Neuronal stem cell (in vitro differentiated cells): ENCODE measurements at regions not wholly inside any gene's neighbourhood (a gene's known extent, or its start where the extent isn't known, plus 50 kb on each side); places are given as distances from the start of the nearest gene placed in this dataset.
A peak's percentile ranks its signal among the peaks of the same experiment; 100 is the strongest.

Experiments
- DNase-seq: peaks from one replicate; pipeline ENCODE4 v3.0.0-alpha.2; 2013; ENCODE audit warnings: low spot score
- H2AFZ ChIP-seq: one replicate; pipeline ENCODE4 v1.6.1; 2013; ENCODE audit warnings: mild to moderate bottlenecking, low read length, inconsistent platforms
- H2AK5ac ChIP-seq: 2 replicates; pipeline ENCODE4 v1.6.1; 2013; ENCODE audit warnings: low read depth, mild to moderate bottlenecking, inconsistent platforms, low read length, moderate library complexity, mixed read lengths
- H2BK120ac ChIP-seq: 2 replicates; pipeline ENCODE4 v1.6.1; 2013; ENCODE audit warnings: low read depth, mild to moderate bottlenecking, inconsistent platforms, low read length, moderate library complexity, mixed read lengths
- H2BK12ac ChIP-seq: one replicate; pipeline ENCODE4 v1.6.1; 2013; ENCODE audit warnings: low read length, inconsistent platforms
- H2BK15ac ChIP-seq: 2 replicates; pipeline ENCODE4 v1.6.1; 2013; ENCODE audit warnings: mild to moderate bottlenecking, low read length, inconsistent platforms, mixed read lengths
- H2BK5ac ChIP-seq: one replicate; pipeline ENCODE4 v1.6.1; 2013; ENCODE audit warnings: inconsistent platforms, mild to moderate bottlenecking, low read length, moderate library complexity
- H3K14ac ChIP-seq: one replicate; pipeline ENCODE4 v1.6.1; 2013; ENCODE audit warnings: low read length, inconsistent platforms
- H3K18ac ChIP-seq: 2 replicates; pipeline ENCODE4 v1.6.1; 2013; ENCODE audit warnings: low read length, inconsistent platforms
- H3K23ac ChIP-seq: 2 replicates; pipeline ENCODE4 v1.6.1; 2013; ENCODE audit warnings: low read depth, mild to moderate bottlenecking, mixed read lengths, low read length, inconsistent platforms; ENCODE audit not compliant: poor library complexity
- H3K27ac ChIP-seq: replicated peaks from 3 replicates; pipeline ENCODE4 v1.5.1; 2013; ENCODE audit warnings: low read length, inconsistent platforms
- H3K27me3 ChIP-seq, 3 experiments: 2 replicates each; pipeline ENCODE4 v1.6.1; 2013; ENCODE audit warnings: low read length in 3 of 3, mild to moderate bottlenecking in 2 of 3, inconsistent platforms in 1 of 3, low read depth in 1 of 3, mixed read lengths in 1 of 3, moderate library complexity in 1 of 3; ENCODE audit not compliant: control insufficient read depth in 3 of 3, insufficient read depth in 3 of 3
- H3K36me3 ChIP-seq, 2 donors: replicated peaks in 1 of 2; 2 replicates each; pipeline ENCODE4 v1.6.1; 2013; ENCODE audit warnings: low read length in 2 of 2; ENCODE audit not compliant: control insufficient read depth in 2 of 2, insufficient read depth in 2 of 2
- H3K4ac ChIP-seq: 2 replicates; pipeline ENCODE4 v1.6.1; 2013; ENCODE audit warnings: inconsistent platforms, mild to moderate bottlenecking, low read length, moderate library complexity
- H3K4me1 ChIP-seq, 2 donors: 1 replicate in 1 of 2; 2 replicates in 1 of 2; pipeline ENCODE4 v1.6.1; 2013; ENCODE audit warnings: low read length in 2 of 2, low read depth in 1 of 2; ENCODE audit not compliant: control insufficient read depth in 2 of 2, insufficient read depth in 1 of 2
- H3K4me2 ChIP-seq: one replicate; pipeline ENCODE4 v1.6.1; 2013; ENCODE audit warnings: mild to moderate bottlenecking, low read length, inconsistent platforms; ENCODE audit not compliant: insufficient read depth, poor library complexity, severe bottlenecking
- H3K4me3 ChIP-seq, 2 donors: 2 replicates each; pipeline ENCODE4 v1.5.1; 2013; ENCODE audit warnings: low read length in 2 of 2, mild to moderate bottlenecking in 2 of 2, inconsistent platforms in 1 of 2, moderate library complexity in 1 of 2
- H3K79me1 ChIP-seq: one replicate; pipeline ENCODE4 v1.6.1; 2013; ENCODE audit warnings: low read depth, mild to moderate bottlenecking, inconsistent platforms, low read length, moderate library complexity
- H3K9ac ChIP-seq: one replicate; pipeline ENCODE4 v1.6.1; 2013; ENCODE audit warnings: mild to moderate bottlenecking, low read depth, low read length, inconsistent platforms; ENCODE audit not compliant: poor library complexity
- H3K9me3 ChIP-seq, 2 donors: replicated peaks in 1 of 2; 2 replicates each; pipeline versions ENCODE3 to v1.6.1; 2013; ENCODE audit warnings: low read length in 2 of 2, mild to moderate bottlenecking in 2 of 2, inconsistent platforms in 1 of 2, low read depth in 1 of 2, mixed read lengths in 1 of 2, moderate library complexity in 1 of 2; ENCODE audit not compliant: control insufficient read depth in 2 of 2, insufficient read depth in 1 of 2
- H4K8ac ChIP-seq: one replicate; pipeline ENCODE4 v1.6.1; 2013; ENCODE audit warnings: low read depth, mild to moderate bottlenecking, inconsistent platforms, low read length, moderate library complexity
- H4K91ac ChIP-seq: one replicate; pipeline ENCODE4 v1.6.1; 2013; ENCODE audit warnings: low read length, low read depth, mild to moderate bottlenecking, inconsistent platforms; ENCODE audit not compliant: poor library complexity
- WGBS, 2 donors: extraction: QIAGEN DNeasy Blood & Tissue Kit; methylation state at CpG; one replicate each; pipeline ENCODE4 v1.1.7; 2013; ENCODE audit warnings: missing lambda C conversion rate in 2 of 2, mixed read lengths in 1 of 2; ENCODE audit not compliant: insufficient read length in 2 of 2, insufficient replicate concordance in 1 of 2; ENCODE audit errors: extremely low coverage in 2 of 2; 5-methylcytosine and 5-hydroxymethylcytosine counted together

GRCh38 chr15:95866711-95867440 lies 463.6 kb upstream of the NR2F2 start:
- H2AFZ ChIP-seq = peak overlapping the region; percentile 21
- H2BK12ac ChIP-seq = no peak overlapping the region
- H4K91ac ChIP-seq = no peak overlapping the region
- H4K8ac ChIP-seq = no peak overlapping the region
- H2BK15ac ChIP-seq = no peak overlapping the region
- no peak overlapping the region for H3K4me2 ChIP-seq
- H3K14ac ChIP-seq = no peak overlapping the region
- H2BK120ac ChIP-seq = no peak overlapping the region
- H3K9me3 ChIP-seq = no peaks in the 10 kb centered on the region
- H3K4me3 ChIP-seq = no peak overlapping the region
- no peak overlapping the region for H3K4ac ChIP-seq
- no peak overlapping the region for H3K9ac ChIP-seq
- no peak overlapping the region for H3K18ac ChIP-seq
- H3K79me1 ChIP-seq = no peaks in the 10 kb centered on the region
- no peak overlapping the region for H3K23ac ChIP-seq
- DNase-seq = no peak
- no peaks in the 10 kb centered on the region for H3K27me3 ChIP-seq
- H3K4me1 ChIP-seq = peaks cover 4% of the 10 kb centered on the region in 2 donors
- WGBS, 2 donors = no CpG with 5 or more reads among the region's 8 CpGs
- no peaks in the 10 kb centered on the region for H3K36me3 ChIP-seq
- H2AK5ac ChIP-seq = no peak overlapping the region
- H2BK5ac ChIP-seq = no peak overlapping the region
- no peak overlapping the region for H3K27ac ChIP-seq

- no peaks in the 10 kb centered on the region for H3K27me3 ChIP-seq
- no peak overlapping the region for H4K91ac ChIP-seq
- H3K4me3 ChIP-seq = no peak overlapping the region
- H3K4me2 ChIP-seq = no peak overlapping the region
- no peak overlapping the region for H4K8ac ChIP-seq
- no peaks in the 10 kb centered on the region for H3K79me1 ChIP-seq
- H3K36me3 ChIP-seq = no peaks in the 10 kb centered on the region
- peaks cover 4% of the 10 kb centered on the region in 2 donors for H3K4me1 ChIP-seq
- no peak overlapping the region for H3K27ac ChIP-seq
- no peak for DNase-seq
- no peak overlapping the region for H2BK120ac ChIP-seq
- H3K23ac ChIP-seq = no peak overlapping the region
- no peak overlapping the region for H3K18ac ChIP-seq
- H2AFZ ChIP-seq = no peak overlapping the region
- H3K14ac ChIP-seq = no peak overlapping the region
- H2AK5ac ChIP-seq = no peak overlapping the region
- H2BK15ac ChIP-seq = no peak overlapping the region
- H2BK5ac ChIP-seq = no peak overlapping the region
- H2BK12ac ChIP-seq = no peak overlapping the region
- no CpG with 5 or more reads among the region's 5 CpGs for WGBS, 2 donors
- H3K9me3 ChIP-seq = no peaks in the 10 kb centered on the region
- H3K4ac ChIP-seq = no peak overlapping the region
- no peak overlapping the region for H3K9ac ChIP-seq
These were observed 462.1 kb upstream of the NR2F2 start for GRCh38 chr15:95868450-95868849.

GRCh38 chr15:95868970-95869369 lies 461.5 kb upstream of the NR2F2 start:
- H2BK5ac ChIP-seq = no peak overlapping the region
- no peak overlapping the region for H3K4me3 ChIP-seq
- peak overlapping the region; percentile 30 for H3K18ac ChIP-seq
- H3K4me1 ChIP-seq = peaks cover 4% of the 10 kb centered on the region in 2 donors
- no peaks in the 10 kb centered on the region for H3K79me1 ChIP-seq
- no peaks in the 10 kb centered on the region for H3K27me3 ChIP-seq
- H3K9ac ChIP-seq = no peak overlapping the region
- H2AFZ ChIP-seq = no peak overlapping the region
- DNase-seq = no peak
- H3K4ac ChIP-seq = no peak overlapping the region
- no peak overlapping the region for H4K91ac ChIP-seq
- no peak overlapping the region for H2BK15ac ChIP-seq
- no peak overlapping the region for H2BK120ac ChIP-seq
- H3K36me3 ChIP-seq = no peaks in the 10 kb centered on the region
- H3K23ac ChIP-seq = no peak overlapping the region
- H2AK5ac ChIP-seq = no peak overlapping the region
- no CpG with 5 or more reads among the region's 13 CpGs for WGBS, 2 donors
- no peak overlapping the region for H3K14ac ChIP-seq
- H4K8ac ChIP-seq = no peak overlapping the region
- H2BK12ac ChIP-seq = no peak overlapping the region
- no peak overlapping the region for H3K4me2 ChIP-seq
- H3K9me3 ChIP-seq = no peaks in the 10 kb centered on the region
- H3K27ac ChIP-seq = no peak overlapping the region

GRCh38 chr15:95869920-95870319 lies 460.6 kb upstream of the NR2F2 start:
- no peaks in the 10 kb centered on the region for H3K27me3 ChIP-seq
- H2BK5ac ChIP-seq = no peak overlapping the region
- no peak overlapping the region for H3K4me3 ChIP-seq
- H3K36me3 ChIP-seq = no peaks in the 10 kb centered on the region
- no peak for DNase-seq
- no peak overlapping the region for H2BK12ac ChIP-seq
- H3K18ac ChIP-seq = peak overlapping the region; percentile 36
- no peak overlapping the region for H3K23ac ChIP-seq
- H3K4ac ChIP-seq = no peak overlapping the region
- no peak overlapping the region for H2BK15ac ChIP-seq
- H3K27ac ChIP-seq = no peak overlapping the region
- no peak overlapping the region for H4K8ac ChIP-seq
- peaks cover 4 to 10% of the 10 kb centered on the region in 2 donors for H3K4me1 ChIP-seq
- H2BK120ac ChIP-seq = no peak overlapping the region
- no CpG with 5 or more reads among the region's 5 CpGs for WGBS, 2 donors
- no peak overlapping the region for H3K14ac ChIP-seq
- H3K9me3 ChIP-seq = no peaks in the 10 kb centered on the region
- no peak overlapping the region for H3K4me2 ChIP-seq
- no peak overlapping the region for H2AK5ac ChIP-seq
- H3K79me1 ChIP-seq = no peaks in the 10 kb centered on the region
- no peak overlapping the region for H3K9ac ChIP-seq
- no peak overlapping the region for H2AFZ ChIP-seq
- no peak overlapping the region for H4K91ac ChIP-seq
